ENCODE measurements at regions not wholly inside any gene's neighbourhood (a gene's known extent, or its start where the extent isn't known, plus 50 kb on each side); places are given as distances from the start of the nearest gene placed in this dataset.

DNA sequence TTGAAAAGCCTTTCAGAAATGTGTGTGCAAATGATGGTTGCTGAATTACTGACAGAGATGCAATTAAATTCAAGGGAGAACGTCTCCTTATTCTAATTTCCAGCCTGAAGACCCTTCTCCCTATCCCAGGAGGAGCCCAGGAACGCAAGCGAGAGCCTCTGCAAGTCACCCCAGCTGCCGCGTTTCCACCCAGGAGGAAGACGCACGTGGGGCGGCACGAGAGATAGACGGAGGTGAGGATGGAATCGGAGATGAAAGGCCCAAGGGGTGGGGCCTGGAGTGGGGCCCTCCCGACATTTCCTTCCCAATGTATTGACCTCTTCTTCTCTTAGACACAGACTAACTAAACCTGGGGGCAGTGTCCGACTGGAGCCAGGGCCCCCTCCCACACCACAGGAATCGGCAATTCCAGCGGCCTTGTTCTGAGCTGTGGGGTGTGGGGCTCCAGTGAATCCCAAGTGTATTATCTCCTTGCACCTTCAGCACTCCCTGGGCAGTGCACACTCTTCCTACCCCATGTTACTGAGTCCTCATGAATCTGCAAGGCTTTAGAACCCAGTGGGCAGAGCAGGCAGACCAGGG lies 322.5 kb downstream of the AJAP1 start:
- TF ChIP-seq CTCF (IDR thresholded peaks at IDR 0.05) (no peak), POLR2A (IDR thresholded peaks at IDR 0.05) (no peak)

Data from right lobe of liver (tissue), 4 donors.